Transverse colon (tissue), 4 donors: ENCODE measurements at regions not wholly inside any gene's neighbourhood (a gene's known extent, or its start where the extent isn't known, plus 50 kb on each side); places are given as distances from the start of the nearest gene placed in this dataset.

Source experiments
- DNase-seq: peaks from one replicate; pipeline ENCODE4 v3.0.0-alpha.2; 2019
- H3K27ac ChIP-seq, 4 donors: fragments of 200-600 bp; sonication (generic); 2 replicates each; pipeline ENCODE4 v1.5.1; 2016 to 2018; ENCODE audit warnings: inconsistent platforms in 4 of 4
- H3K27me3 ChIP-seq: fragments of 200-600 bp; sonication (generic); 2 replicates; pipeline ENCODE4 v1.5.1; 2017; ENCODE audit warnings: inconsistent platforms
- H3K36me3 ChIP-seq, 4 donors: fragments of 200-600 bp; sonication (generic); 2 replicates each; pipeline ENCODE4 v1.5.1; 2017 to 2019; ENCODE audit warnings: inconsistent platforms in 4 of 4
- H3K4me1 ChIP-seq, 4 donors: fragments of 200-600 bp; sonication (generic); 2 replicates each; pipeline ENCODE4 v1.5.1; 2017 to 2020; ENCODE audit warnings: inconsistent platforms in 4 of 4
- H3K4me3 ChIP-seq, 4 donors: fragments of 200-600 bp; sonication (generic); 1 replicate in 1 of 4; 2 replicates in 3 of 4; pipeline versions ENCODE4 v1.5.1 to v1.6.1; 2017 to 2019; ENCODE audit warnings: inconsistent platforms in 4 of 4
- H3K9me3 ChIP-seq, 2 donors: fragments of 200-600 bp; sonication (generic); 2 replicates each; pipeline ENCODE4 v1.5.1; 2017 to 2019; ENCODE audit warnings: inconsistent platforms in 2 of 2
- EP300 ChIP-seq: sonication (generic); formaldehyde crosslinking; IDR thresholded peaks from one replicate; pipeline ENCODE4 v1.6.1; 2017; ENCODE audit warnings: antibody characterized with exemption, low read depth
- POLR2A ChIP-seq: fragments of 450-650 bp; IDR thresholded peaks from one replicate; pipeline ENCODE4 v1.6.1; 2016; ENCODE audit warnings: antibody characterized with exemption, mild to moderate bottlenecking, moderate library complexity
- POLR2AphosphoS5 ChIP-seq, 3 donors: sonication (generic); formaldehyde crosslinking; IDR thresholded peaks; one replicate each; pipeline ENCODE4 v1.6.1; 2016; ENCODE audit warnings: antibody characterized with exemption in 3 of 3
- WGBS, 2 donors: methylation state at CpG; one replicate each; pipeline ENCODE4 v1.1.5; 2018; ENCODE audit warnings: low coverage in 1 of 2; 5-methylcytosine and 5-hydroxymethylcytosine counted together
- in situ Hi-C, 4 donors: fragments of 200-750 bp; cut with MboI; loops; one replicate each; pipeline versions ENCODE4 v1.15.0 to v1.15.1; 2017; ENCODE audit warnings: low sequenced_read_pairs in 3 of 4, low pct_ligation_motif_present in 1 of 4, low pct_unique_long_range_greater_than_20kb in 1 of 4
- intact Hi-C: fragments of 100-400 bp; cut with DNase I; formaldehyde crosslinking; loops from one replicate; pipeline ENCODE4 v1.15.1; 2023; ENCODE audit warnings: low total_unique reads
- TF ChIP-seq, protein P1 (sequence below), 5 experiments: fragments of 200-600 bp in 3 of 5; fragments of 450-650 bp in 2 of 5; sonication (generic) in 3 of 5; IDR thresholded peaks; 1 replicate in 2 of 5; 2 replicates in 3 of 5; pipeline ENCODE4 v1.5.1; 2016 to 2017; ENCODE audit warnings: antibody characterized with exemption in 5 of 5, inconsistent platforms in 3 of 5, mild to moderate bottlenecking in 2 of 5, moderate library complexity in 1 of 5

DNA sequence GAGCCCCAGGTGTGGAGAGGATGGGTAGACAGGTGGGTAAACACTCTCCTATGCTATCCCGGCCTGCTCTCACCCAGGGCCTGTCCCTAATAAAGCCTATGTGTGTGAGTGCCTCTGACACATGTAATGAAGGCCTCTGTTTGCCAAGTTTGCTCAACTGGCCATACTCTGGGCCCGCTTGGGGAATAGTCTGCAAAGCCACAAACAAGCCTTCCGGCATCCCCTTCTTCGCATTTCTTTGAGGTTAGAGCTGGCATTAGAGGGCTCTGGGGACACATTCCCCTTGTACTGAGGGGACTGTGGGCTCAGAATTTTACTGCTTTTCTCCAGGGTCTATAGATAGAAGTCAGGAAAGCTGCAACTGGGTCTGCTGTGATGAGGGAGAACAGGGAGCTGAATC lies 240.5 kb downstream of the C12orf75 start:
- WGBS, 2 donors: 92 to 100% methylated on average over 1 to 4 of the region's 4 CpGs
- H3K27me3 ChIP-seq: no peaks in the 10 kb centered on the region

DNA sequence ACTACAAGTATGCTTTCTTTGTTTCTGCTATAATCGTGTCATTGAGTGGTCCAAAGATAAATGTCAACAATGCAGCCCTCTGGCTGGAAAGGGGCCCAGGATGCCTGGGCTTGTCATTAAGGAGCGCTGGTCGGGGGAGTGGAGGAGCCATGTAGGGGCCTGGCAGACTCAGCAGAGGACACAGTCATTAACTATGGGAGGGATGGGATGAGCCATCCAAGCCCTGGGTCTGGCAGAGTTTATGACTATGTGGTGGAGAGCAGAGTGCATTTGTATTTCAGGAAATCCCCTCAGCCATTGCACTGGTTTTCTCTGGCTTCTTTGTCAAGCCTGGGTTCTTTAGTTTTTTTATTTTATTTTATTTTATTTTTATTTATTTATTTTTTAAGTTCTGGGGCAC lies 243.1 kb downstream of the C12orf75 start:
- Histone ChIP-seq H3K27ac (no peak overlapping the region), H3K9me3 (no peaks in the 10 kb centered on the region), H3K4me3 (no peak overlapping the region), H3K27me3 (no peaks in the 10 kb centered on the region), H3K36me3 (no peaks in the 10 kb centered on the region), H3K4me1 (peaks cover 0 to 2% (median 0%) of the 10 kb centered on the region in 4 donors)
- TF ChIP-seq, protein P1, sequence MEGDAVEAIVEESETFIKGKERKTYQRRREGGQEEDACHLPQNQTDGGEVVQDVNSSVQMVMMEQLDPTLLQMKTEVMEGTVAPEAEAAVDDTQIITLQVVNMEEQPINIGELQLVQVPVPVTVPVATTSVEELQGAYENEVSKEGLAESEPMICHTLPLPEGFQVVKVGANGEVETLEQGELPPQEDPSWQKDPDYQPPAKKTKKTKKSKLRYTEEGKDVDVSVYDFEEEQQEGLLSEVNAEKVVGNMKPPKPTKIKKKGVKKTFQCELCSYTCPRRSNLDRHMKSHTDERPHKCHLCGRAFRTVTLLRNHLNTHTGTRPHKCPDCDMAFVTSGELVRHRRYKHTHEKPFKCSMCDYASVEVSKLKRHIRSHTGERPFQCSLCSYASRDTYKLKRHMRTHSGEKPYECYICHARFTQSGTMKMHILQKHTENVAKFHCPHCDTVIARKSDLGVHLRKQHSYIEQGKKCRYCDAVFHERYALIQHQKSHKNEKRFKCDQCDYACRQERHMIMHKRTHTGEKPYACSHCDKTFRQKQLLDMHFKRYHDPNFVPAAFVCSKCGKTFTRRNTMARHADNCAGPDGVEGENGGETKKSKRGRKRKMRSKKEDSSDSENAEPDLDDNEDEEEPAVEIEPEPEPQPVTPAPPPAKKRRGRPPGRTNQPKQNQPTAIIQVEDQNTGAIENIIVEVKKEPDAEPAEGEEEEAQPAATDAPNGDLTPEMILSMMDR (IDR thresholded peaks at IDR 0.05): no peak
- TF ChIP-seq EP300 (no peak), POLR2A (no peak), POLR2AphosphoS5 (IDR thresholded peaks at IDR 0.05) (no peak)
- DNase-seq: no peak
- intact Hi-C loops: no loop called here
- in situ Hi-C loops: no loop called here
- WGBS, 2 donors: 50 to 80% methylated on average over 1 to 3 of the region's 3 CpGs

More for the DNA sequence above, 240.5 kb downstream of the C12orf75 start:
- Histone ChIP-seq H3K36me3 (no peaks in the 10 kb centered on the region), H3K9me3 (no peaks in the 10 kb centered on the region), H3K4me3 (no peak overlapping the region), H3K27ac (no peak overlapping the region), H3K4me1 (no peaks in the 10 kb centered on the region)
- no peak for DNase-seq
- in situ Hi-C loops: no loop called here
- TF ChIP-seq EP300: no peak
- TF ChIP-seq, protein P1 (IDR thresholded peaks at IDR 0.05): no peak
- TF ChIP-seq POLR2A: no peak
- no peak for TF ChIP-seq POLR2AphosphoS5 (IDR thresholded peaks at IDR 0.05)
- intact Hi-C loops: no loop called here

DNA sequence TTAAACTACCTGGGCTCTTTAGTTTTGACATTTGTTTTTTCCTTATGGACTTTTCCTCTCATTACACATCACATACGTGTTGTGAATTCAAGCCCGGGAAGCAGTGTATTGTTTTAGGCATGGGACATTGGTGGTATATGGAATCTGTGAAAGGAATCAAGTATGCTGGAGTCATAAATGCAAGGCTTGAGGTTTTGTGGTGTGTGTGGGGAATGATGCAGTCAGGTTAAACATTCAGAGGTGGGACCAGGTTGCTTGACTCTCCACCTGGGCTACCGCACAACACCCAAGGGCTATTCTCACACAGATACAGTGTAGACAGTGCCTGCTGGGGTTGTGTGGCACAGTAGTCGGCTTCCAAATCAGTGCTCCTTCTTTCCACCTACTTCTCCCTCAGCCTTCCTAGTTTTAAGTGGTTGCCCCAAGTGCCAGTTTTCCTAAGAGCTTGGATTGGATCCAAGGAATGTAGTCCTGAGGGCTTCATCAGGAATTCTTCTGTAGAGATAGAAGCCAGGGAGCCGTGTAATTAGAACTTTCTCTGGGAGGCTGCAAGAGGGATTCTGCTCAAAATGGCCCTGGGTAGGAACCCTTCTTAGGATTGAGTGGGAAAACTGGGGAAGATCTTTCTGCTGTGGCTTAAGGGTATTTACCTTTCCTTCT lies 243.7 kb downstream of the C12orf75 start:
- Histone ChIP-seq H3K27me3 (no peaks in the 10 kb centered on the region), H3K36me3 (no peaks in the 10 kb centered on the region), H3K4me1 (peaks cover 0 to 3% (median 0%) of the 10 kb centered on the region in 4 donors), H3K4me3 (no peak overlapping the region), H3K27ac (no peak overlapping the region), H3K9me3 (no peaks in the 10 kb centered on the region)
- in situ Hi-C loops (no loop called here), intact Hi-C loops (no loop called here)
- TF ChIP-seq POLR2AphosphoS5 (IDR thresholded peaks at IDR 0.05): no peak
- no peak for TF ChIP-seq EP300
- TF ChIP-seq, protein P1 (IDR thresholded peaks at IDR 0.05): no peak
- no peak for DNase-seq
- WGBS, 2 donors: 85 to 100% methylated on average over 3 to 5 of the region's 5 CpGs

DNA sequence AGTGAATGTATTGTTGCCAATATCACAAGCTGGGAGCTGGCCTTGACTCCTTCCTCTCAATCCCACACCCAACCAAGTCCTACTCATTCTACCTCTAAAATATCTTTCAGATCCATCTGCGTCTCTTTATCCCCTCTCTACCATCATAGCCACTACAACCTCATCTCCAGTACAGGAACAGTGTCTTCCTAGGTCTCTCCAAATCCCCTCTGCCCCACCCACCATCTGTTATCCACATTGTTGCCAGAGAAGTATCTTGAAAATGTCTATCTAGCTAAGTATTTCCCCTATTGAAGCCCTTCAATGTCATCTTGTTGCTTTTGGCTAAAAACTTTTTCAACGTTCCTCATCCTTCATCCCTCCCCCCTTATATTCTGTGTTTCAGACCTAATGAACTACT lies 244.7 kb downstream of the C12orf75 start:
- in situ Hi-C loops (no loop called here), intact Hi-C loops (no loop called here)
- Histone ChIP-seq H3K36me3 (no peaks in the 10 kb centered on the region), H3K4me1 (peaks cover 0 to 3% (median 0%) of the 10 kb centered on the region in 4 donors), H3K27me3 (no peaks in the 10 kb centered on the region), H3K4me3 (no peak overlapping the region), H3K9me3 (no peaks in the 10 kb centered on the region), H3K27ac (no peak overlapping the region)
- WGBS, 2 donors: 81% methylated on average over 2 of the region's 2 CpGs
- no peak for DNase-seq
- TF ChIP-seq, protein P1 (IDR thresholded peaks at IDR 0.05): no peak
- TF ChIP-seq EP300: no peak
- TF ChIP-seq POLR2A: no peak
- no peak for TF ChIP-seq POLR2AphosphoS5 (IDR thresholded peaks at IDR 0.05)
